ENCODE measurements at regions not wholly inside any gene's neighbourhood (a gene's known extent, or its start where the extent isn't known, plus 50 kb on each side); places are given as distances from the start of the nearest gene placed in this dataset.

DNA sequence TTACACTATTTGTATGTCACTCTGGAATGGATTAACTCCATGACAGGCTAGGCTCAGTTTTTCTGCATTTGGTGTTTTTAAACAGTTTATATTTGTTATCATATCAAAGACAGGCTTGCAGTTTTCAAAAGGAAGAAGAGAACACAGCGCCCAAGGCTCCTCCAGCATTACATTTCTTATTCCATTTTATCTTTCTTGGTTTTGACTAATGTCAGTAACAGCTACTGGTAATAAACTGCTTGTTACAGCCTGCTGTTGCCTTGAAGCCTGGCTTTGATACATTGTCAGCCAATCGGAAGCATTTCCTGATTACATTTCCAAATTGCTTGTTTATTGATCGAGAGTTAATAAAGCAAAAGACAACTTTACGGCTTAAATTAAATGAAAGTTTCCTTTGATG is 166.0 kb upstream of the MDFIC start:
- in situ Hi-C loops (cut with HindIII; ENCODE audit: low pct_ligation_motif_present, low pct_unique_long_range_greater_than_20kb, low sequenced_read_pairs) = no loop called here
- no peak for DNase-seq

DNA sequence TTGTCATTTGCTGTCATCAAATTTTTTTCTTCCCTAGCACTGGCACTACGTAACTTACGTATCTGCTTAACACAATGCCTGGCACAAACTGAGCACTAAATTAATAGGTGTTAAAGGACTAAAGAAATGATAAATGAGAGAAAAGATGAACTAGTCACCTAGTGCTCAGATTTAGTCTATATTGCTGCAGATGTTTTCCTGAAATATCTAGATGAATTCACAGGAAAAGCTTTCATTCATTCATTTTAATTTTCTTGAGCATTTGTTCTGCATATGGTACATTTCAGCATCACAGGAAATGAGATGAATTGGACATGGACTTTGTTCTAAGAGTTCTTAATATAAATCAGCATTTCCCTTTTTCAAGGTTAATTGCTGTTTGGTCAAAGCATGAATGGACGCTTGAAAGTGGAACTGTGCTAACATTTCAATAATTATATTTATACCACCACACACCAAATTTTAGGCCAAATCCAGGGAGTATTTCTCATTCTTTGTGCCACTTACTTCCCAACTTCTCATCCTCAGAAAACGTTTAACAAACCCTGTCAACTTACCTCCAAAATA is 163.2 kb upstream of the MDFIC start:
- in situ Hi-C loops (cut with HindIII; ENCODE audit: low pct_ligation_motif_present, low pct_unique_long_range_greater_than_20kb, low sequenced_read_pairs) = no loop called here

DNA sequence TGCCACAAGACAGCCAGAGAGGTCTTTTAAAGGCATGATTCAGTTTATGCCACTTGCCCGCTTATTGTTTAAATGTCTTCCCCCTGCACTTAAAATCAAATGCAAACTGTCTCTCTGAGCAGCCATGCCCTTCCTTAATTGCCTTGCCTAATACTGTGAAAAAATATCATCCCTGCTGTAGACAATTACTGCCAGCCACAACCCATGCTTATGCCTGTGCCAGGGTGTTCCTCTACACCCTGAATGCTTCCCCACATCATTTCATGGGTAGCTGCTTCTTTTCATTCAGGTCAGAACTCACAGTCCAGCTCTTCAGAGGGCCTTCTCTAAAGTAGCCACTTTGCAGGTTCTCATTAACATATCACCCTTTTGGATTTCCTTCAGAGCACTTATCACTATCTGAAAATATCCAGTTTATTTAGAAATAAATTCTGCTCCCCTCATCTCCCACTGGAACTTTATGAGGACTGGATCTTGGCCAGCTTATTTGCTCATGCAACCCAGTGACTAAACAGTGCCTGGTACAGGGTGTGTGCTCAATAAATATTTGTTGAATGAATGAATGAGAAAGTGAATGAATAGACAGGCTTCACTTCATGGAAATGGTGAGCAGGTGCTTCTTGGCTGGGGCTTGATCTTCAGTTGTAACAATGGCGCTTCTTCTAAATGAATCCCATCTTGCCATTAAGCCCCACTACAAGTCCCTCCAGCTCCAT is 162.4 kb upstream of the MDFIC start:
- in situ Hi-C loops (cut with HindIII; ENCODE audit: low pct_ligation_motif_present, low pct_unique_long_range_greater_than_20kb, low sequenced_read_pairs) = no loop called here
- DNase-seq = no peak

More for the DNA sequence above, 163.2 kb upstream of the MDFIC start:
- no peak for DNase-seq

DNA sequence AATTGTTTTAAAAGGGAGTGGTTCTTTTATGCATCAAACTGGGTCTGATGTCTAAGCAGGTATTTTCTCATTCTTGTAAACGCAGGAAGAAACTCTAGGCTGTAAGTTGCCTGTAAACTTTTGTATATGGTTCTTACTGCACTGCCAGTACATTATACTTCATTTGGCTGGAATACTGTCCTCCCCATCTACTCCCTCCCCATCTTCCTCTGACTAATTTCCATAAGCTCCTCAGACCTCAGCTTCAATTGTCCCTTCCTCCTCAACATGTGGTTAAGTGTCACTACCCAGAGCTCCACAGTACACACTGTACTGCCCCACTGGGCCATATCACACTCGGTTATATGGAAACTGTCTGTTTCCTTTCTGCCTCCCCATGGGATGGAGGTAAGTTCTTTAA is 161.4 kb upstream of the MDFIC start:
- DNase-seq = no peak
- in situ Hi-C loops (cut with HindIII; ENCODE audit: low pct_ligation_motif_present, low pct_unique_long_range_greater_than_20kb, low sequenced_read_pairs) = no loop called here

DNA sequence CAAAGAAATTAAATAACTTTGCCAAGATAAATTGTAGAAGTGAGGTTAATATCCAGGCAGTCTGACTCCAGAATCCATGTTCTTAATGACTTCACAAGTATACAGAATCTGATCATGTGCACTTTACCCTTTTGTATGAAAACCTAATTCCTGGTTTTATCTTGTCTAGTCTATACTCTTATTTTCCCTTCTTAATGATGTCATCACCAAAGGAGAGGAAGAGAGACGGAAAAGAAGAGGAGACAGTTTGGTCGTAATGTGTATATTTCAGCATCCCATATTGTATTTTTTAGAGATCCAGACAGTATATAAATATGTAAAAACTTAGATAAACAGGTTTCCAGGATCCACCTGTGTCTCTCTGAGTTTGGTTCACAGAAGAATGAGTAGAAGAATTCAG is 159.9 kb upstream of the MDFIC start:
- DNase-seq = no peak
- in situ Hi-C loops (cut with HindIII; ENCODE audit: low pct_ligation_motif_present, low pct_unique_long_range_greater_than_20kb, low sequenced_read_pairs) = no loop called here

DNA sequence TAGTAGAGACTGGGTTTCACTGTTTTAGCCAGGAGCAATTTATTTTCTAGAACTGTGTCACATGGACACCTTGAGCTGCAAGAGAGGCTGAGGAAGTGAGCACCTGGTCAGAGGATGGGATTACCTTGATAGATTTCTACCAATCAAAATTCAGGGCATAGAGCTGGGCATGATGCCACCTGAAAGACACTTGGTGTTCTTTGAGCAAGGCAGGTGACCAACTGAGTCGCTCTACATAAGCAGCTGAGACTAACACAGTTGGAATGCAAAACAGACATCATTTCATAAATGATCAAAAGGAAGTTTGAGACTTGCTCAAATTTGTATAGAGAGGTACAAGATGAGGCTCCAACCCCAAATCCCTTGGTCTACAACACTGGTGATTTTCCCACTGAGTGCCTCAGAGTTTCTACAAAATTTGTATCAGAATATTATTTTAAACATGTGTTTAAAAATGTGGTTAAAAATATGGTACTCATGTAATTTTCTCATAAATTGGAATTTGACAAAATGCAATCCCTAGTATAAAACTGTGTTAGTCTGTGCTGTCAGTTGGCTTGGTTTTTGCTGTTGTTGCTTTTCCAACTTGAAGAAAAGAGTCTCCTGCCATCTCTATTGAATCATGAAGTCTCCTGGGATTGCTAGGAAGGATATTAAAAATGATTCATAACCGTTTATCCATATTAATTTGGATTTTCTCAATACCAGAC is 156.4 kb upstream of the MDFIC start:
- no peak for DNase-seq
- in situ Hi-C loops (cut with HindIII; ENCODE audit: low pct_ligation_motif_present, low pct_unique_long_range_greater_than_20kb, low sequenced_read_pairs) = no loop called here

DNA sequence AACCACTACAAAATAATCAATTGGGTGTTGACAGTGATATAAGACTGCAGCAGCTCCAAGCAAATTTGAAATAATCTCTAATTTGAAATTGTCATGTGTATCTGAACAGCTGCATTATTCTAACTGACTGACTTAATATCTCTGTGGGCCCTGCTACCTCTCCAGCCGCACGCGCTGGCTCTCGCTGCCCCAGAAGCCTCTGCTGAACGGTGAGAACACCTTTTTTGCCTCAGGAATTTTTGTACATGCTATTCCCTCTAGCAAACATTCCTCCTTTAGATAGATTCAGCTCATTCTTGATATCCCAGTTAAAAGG is 155.9 kb upstream of the MDFIC start:
- DNase-seq = no peak
- in situ Hi-C loops (cut with HindIII; ENCODE audit: low pct_ligation_motif_present, low pct_unique_long_range_greater_than_20kb, low sequenced_read_pairs) = no loop called here

DNA sequence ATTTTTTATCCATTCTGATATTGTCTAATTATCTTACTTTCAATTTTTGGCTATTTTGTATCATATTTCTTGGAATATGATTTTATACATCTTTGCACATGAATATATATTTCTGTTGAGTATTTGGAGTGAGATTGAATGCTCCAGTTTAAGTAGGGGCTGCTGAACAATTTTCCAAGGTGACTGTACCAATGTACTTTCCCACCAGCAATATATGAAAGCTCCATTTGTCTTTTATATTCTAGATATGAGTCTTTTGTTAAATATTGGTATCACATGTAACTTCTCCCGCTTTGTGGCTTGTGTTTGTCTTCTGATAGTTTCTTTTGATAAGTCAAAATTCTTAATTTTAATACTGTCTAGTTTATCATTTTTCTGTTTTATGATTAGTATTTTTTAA is 144.6 kb upstream of the MDFIC start:
- no peak for DNase-seq
- in situ Hi-C loops (cut with HindIII; ENCODE audit: low pct_ligation_motif_present, low pct_unique_long_range_greater_than_20kb, low sequenced_read_pairs) = no loop called here

DNA sequence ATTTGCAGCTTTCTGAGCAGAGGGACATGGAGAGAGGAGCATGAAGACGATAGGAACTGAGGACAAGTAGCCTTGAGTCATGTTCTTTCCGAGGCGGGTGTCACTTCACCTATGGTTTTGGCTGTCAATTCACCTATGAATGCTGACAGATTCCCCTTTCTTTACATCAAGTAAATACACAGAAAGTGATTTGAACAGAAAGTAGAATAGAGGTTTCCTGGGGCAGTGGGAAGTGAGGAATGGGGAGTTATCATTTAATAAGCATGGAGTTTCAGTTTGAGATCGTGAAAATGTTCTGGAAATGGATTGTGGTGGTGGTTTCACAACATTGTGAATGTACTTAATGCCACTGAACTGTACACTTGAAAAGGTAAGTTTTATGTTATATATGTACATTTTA is 138.4 kb upstream of the MDFIC start:
- in situ Hi-C loops (cut with HindIII; ENCODE audit: low pct_ligation_motif_present, low pct_unique_long_range_greater_than_20kb, low sequenced_read_pairs) = no loop called here
- no peak for DNase-seq

DNA sequence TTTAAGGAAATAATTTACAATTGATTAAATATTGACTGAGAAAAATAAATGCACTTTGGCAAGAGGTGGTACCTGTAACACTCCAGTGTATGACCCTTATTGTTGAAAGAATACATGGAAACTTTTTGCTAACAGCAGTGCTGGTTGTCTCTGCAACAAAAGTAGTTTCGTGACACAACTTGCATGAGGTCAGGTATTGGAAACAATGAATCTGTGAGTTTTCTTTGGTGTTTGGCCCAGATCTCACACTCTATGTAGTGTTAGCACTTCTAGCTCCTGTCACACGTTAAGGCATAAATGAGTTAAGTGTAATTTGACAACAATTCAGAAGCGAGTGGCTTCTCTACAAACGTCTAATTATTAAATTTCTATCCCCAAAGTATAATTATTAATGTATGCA is 137.7 kb upstream of the MDFIC start:
- no peak for DNase-seq
- in situ Hi-C loops (cut with HindIII; ENCODE audit: low pct_ligation_motif_present, low pct_unique_long_range_greater_than_20kb, low sequenced_read_pairs) = no loop called here

DNA sequence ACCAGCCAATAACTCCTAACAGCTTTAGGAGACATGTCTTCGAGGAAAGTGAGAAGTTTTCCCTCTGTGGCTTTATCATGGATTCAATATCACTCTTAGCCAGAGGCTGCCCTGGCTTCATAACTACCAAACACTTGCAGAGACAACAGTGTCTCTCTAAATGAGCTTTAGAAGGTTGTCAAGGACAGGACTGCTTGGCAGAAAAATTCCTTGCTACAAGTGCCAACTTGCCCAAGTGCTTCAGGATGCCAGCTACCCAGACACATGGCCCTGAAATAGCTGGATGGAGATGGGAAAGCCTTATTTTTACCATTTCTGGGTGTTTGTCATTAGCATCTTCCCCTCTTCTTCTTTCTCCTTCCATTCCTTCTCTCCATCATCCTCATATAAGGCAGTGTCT is 137.1 kb upstream of the MDFIC start:
- in situ Hi-C loops (cut with HindIII; ENCODE audit: low pct_ligation_motif_present, low pct_unique_long_range_greater_than_20kb, low sequenced_read_pairs) = no loop called here
- DNase-seq = no peak

DNA sequence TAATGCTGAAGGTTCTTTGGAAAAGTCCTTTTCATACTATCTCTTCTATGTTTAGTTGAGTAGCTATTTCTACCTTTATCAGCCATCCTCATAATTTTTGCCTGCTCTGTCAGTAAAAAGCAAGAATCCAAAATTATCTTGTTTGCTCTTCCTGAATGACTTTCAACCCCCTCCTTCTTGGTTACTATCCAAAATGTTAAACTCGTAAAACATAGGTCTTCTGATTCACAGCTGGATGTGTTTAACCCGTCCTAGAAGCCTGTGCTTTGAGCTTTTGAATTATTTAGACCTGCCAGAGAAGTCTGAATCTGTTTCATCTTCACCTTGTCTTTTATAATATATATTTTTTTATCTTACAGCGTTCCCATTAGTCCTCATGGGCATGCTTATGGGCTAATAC is 136.4 kb upstream of the MDFIC start:
- in situ Hi-C loops (cut with HindIII; ENCODE audit: low pct_ligation_motif_present, low pct_unique_long_range_greater_than_20kb, low sequenced_read_pairs) = no loop called here
- DNase-seq = no peak

DNA sequence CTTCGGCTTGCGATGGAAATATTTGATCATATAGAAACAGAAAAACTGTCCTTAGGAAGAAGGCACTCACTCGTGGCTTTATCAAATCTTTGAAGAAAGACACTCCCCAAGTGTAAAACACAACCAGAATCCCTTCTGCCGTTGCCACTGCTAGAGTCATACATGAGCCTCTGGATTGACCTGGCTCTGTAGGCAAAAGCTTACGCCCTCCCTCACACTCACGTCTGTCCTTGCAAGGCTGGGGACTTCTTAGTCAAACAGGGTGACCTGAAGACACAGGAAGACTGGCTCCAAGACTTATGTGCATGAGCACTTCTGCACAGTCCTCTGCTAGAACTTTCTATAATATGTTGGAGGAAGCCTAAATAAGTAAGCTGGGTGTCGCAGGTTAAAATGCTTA is 135.4 kb upstream of the MDFIC start:
- no peak for DNase-seq
- in situ Hi-C loops (cut with HindIII; ENCODE audit: low pct_ligation_motif_present, low pct_unique_long_range_greater_than_20kb, low sequenced_read_pairs) = no loop called here

DNA sequence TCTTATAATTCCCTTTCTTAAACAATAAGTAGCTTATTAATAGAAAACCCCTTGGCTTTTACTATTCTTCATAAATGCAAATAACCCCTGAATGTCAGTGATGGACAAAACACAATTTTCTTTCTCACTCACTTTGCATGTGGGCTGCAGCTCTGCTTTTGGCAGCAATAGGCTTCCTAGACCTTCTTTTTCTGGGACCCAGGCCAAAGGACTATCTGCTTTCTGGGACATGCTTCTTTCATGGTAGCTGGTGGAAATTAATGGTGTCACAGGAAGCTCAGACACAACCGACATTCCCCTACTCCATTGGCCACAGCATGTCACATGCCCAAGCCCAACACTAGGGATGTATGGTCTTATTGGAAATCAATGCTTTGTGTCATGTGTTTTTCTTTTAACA is 134.3 kb upstream of the MDFIC start:
- in situ Hi-C loops (cut with HindIII; ENCODE audit: low pct_ligation_motif_present, low pct_unique_long_range_greater_than_20kb, low sequenced_read_pairs) = no loop called here
- no peak for DNase-seq

DNA sequence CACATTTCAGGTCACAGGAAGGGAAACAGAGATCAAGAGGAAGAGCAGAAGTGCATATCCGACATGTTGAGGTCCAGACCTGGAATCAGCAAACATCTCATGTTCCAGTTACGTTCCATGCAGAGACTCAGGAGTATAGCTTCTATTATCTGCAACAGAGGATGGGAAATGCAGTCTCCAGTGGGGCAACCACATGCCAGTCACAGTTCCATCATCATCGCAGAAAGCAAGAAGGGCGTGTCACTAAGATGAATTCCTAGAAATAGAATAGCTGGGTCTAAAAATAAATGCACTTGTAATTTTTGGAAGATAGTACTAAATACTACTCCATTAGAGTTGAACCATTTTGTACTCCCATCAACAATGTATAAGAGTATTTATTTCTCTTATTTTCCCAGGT is 133.2 kb upstream of the MDFIC start:
- DNase-seq = no peak
- in situ Hi-C loops (cut with HindIII; ENCODE audit: low pct_ligation_motif_present, low pct_unique_long_range_greater_than_20kb, low sequenced_read_pairs) = no loop called here

DNA sequence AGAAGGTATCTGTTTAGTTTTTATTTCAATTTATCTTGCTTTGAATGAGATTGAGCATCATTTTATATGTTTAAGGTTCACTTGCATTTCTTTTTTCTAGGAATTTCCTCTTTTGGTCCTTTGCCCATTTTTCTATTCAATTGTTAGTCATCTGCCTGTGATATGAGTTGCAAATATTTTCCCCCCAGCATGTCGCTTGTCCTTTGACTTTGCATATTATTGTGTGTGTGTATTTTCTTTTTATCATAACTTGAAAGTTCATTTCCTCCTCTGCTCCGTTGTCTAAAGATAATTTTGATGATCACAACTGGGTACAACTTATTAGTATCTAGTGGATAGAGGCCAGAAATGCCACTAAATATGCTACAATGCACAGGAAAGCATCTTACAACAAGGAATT is 132.7 kb upstream of the MDFIC start:
- DNase-seq = no peak
- in situ Hi-C loops (cut with HindIII; ENCODE audit: low pct_ligation_motif_present, low pct_unique_long_range_greater_than_20kb, low sequenced_read_pairs) = no loop called here

DNA sequence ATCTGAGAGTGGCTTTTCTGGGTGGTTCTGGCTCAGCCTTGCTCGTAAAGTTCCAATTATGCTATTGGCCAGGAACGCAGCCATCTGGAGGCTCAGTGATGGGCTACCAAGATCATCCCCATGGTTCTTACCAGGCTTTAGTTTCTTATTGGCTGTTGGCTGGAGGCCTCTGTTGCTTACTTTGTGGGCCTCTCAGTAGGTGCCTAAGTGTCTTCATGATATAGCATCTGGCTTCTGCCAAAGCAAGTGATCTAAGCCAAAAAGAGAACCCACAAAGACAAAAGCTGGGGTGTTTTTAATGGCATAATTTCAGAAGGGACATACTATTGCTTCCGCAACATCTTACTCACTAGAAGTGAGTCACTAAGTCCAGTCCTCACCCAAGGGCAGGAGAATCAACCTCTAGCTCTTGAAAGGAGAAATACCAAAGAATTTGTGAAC is 132.0 kb upstream of the MDFIC start:
- DNase-seq = no peak
- in situ Hi-C loops (cut with HindIII; ENCODE audit: low pct_ligation_motif_present, low pct_unique_long_range_greater_than_20kb, low sequenced_read_pairs) = no loop called here

DNA sequence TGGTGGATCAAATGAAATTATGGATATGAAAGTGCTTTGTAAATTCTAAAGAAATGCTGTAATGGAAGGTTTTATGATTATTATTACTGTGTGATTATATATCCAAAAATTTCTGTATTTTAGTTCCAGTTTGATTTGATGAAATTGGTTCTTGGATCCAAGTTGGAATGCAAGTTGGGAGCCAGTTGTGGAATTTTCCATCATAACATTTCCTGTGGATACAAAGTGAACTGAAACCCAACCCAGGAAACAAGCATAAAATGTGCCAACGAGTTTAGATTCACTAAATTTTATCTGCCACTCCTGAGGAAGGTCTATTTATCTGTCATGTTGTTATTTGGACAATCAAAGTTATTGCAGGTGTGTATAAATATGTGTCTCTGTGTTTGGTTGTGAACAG is 131.4 kb upstream of the MDFIC start:
- no peak for DNase-seq
- in situ Hi-C loops (cut with HindIII; ENCODE audit: low pct_ligation_motif_present, low pct_unique_long_range_greater_than_20kb, low sequenced_read_pairs) = no loop called here

DNA sequence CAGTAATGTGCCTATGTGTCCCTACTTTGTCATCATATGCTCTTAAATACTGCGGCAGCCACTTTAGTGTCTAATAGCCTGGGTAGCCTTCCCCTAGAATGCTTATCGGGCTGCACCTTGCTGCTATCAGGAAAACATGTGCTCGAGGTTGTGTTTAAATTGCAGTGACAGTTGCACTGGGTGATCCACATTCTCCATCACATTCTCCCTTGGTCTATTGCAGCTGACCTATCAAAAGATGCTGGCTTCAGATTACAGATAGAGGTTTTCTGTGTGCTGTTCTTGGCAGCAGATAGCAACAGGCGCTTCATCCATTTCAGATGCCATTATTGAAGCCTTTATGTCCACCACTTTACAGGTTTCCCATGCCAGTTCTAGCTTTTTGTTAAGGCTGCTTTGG is 130.1 kb upstream of the MDFIC start:
- in situ Hi-C loops (cut with HindIII; ENCODE audit: low pct_ligation_motif_present, low pct_unique_long_range_greater_than_20kb, low sequenced_read_pairs) = no loop called here

DNA sequence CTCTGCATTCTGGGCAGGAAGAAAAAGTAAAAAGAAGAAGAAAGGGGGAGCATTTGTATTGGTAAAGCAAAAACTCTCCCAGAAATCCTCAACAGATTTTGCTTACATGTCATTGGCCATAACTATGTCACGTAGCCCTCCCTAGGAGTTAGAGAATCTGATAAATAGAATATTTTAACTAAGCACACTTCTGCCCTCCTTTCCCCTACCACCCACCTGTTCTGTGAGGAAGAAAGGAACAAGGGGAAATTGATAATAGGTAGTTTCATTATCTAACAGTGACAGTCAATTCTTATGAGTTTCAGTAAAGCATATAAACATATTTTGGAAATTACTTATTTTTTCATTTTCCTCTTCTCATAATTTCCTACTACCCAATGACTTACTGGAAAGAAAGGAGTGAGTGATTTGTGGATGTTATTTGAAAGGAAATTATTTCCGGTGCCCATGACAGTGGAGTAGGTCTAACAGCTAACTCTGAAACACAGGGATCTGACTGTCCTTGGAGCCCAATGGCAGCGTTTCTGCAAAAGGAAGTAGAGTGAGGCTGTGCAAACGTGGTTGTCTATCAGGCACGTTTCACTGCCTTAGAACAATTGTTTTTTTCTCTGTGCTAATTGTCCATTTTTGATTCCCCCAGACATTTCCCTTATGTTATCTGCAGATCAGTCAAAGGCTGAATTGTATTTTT is 128.6 kb upstream of the MDFIC start:
- in situ Hi-C loops (cut with HindIII; ENCODE audit: low pct_ligation_motif_present, low pct_unique_long_range_greater_than_20kb, low sequenced_read_pairs) = no loop called here
- DNase-seq = no peak

More for the DNA sequence above, 130.1 kb upstream of the MDFIC start:
- DNase-seq = no peak

Data from ACHN (cell line).